ENCODE measurements at regions not wholly inside any gene's neighbourhood (a gene's known extent, or its start where the extent isn't known, plus 50 kb on each side); places are given as distances from the start of the nearest gene placed in this dataset.

GRCh38 chr6:91590191-91590590, 1003.3 kb upstream of the MAP3K7 start:
- no peak for TF ChIP-seq POLR2A (IDR thresholded peaks at IDR 0.05)
- no peak for TF ChIP-seq CTCF (IDR thresholded peaks at IDR 0.05)

All from upper lobe of left lung (tissue), 4 donors.